Endothelial cell of umbilical vein (primary cell): ENCODE measurements at regions not wholly inside any gene's neighbourhood (a gene's known extent, or its start where the extent isn't known, plus 50 kb on each side); places are given as distances from the start of the nearest gene placed in this dataset.

ENCODE experiments used
- BruUV-seq: library from RNA; stranded (reverse); fragments of 400-500 nt; replicated peaks from 2 replicates; lab custom pipeline; 2021; lab: Mats Ljungman, UMichigan
- CTCF ChIA-PET: fragments of 300-600, 350-600 bp; sonication (Branson Sonifier 250); formaldehyde crosslinking; loops from one replicate; lab custom pipeline; 2021; ENCODE audit warnings: antibody characterized with exemption, inconsistent platforms; lab: Charles Lee
- POLR2A ChIA-PET: fragments of 300-600, 350-600 bp; sonication (Branson Sonifier 250); formaldehyde crosslinking; loops from one replicate; lab custom pipeline; 2021; ENCODE audit warnings: antibody characterized with exemption, inconsistent platforms; lab: Charles Lee
- DNase-seq: peaks from one replicate; pipeline ENCODE4 v3.0.0-alpha.2; 2011; ENCODE audit warnings: low read depth, low spot score
- FAIRE-seq: peaks from 2 replicates; lab custom pipeline; 2011; peaks lifted over from hg19 to GRCh38; lab: Jason Lieb, UNC
- H2AFZ ChIP-seq: 2 replicates; pipeline ENCODE4 v1.6.0; 2012; ENCODE audit warnings: low read depth, low read length, control low read depth, inconsistent platforms
- H3K27ac ChIP-seq: 2 replicates; pipeline ENCODE4 v1.5.1; 2011; ENCODE audit warnings: low read depth, mild to moderate bottlenecking, control low read depth, low read length, moderate library complexity; ENCODE audit not compliant: insufficient read depth
- H3K27me3 ChIP-seq, 2 experiments: 2 replicates each; pipeline versions ENCODE4 v1.6.0 to v1.6.1; 2011; ENCODE audit warnings: low read length in 2 of 2, mixed read lengths in 1 of 2; ENCODE audit not compliant: control insufficient read depth in 2 of 2, insufficient read depth in 2 of 2
- H3K36me3 ChIP-seq, 2 experiments: 2 replicates in 1 of 2; 3 replicates in 1 of 2; pipeline ENCODE4 v1.5.1; 2011; ENCODE audit warnings: low read length in 2 of 2, mild to moderate bottlenecking in 1 of 2, moderate library complexity in 1 of 2; ENCODE audit not compliant: control insufficient read depth in 2 of 2, insufficient read depth in 2 of 2; ENCODE audit errors: extremely low read depth in 1 of 2
- H3K4me1 ChIP-seq: 3 replicates; pipeline ENCODE4 v1.5.1; 2011; ENCODE audit warnings: mild to moderate bottlenecking, low read length; ENCODE audit not compliant: control insufficient read depth, insufficient read depth; ENCODE audit errors: extremely low read depth
- H3K4me2 ChIP-seq: 2 replicates; pipeline ENCODE4 v1.6.1; 2011; ENCODE audit warnings: low read length, control low read depth, mixed read lengths; ENCODE audit not compliant: insufficient read depth
- H3K4me3 ChIP-seq, 3 experiments: fragments of 200-600 bp in 1 of 3; sonication (generic), shearing (Covaris generic) in 1 of 3; replicated peaks in 1 of 3; 2 replicates each; pipeline ENCODE4 v1.5.1; 2011 to 2016; ENCODE audit warnings: control low read depth in 3 of 3, low read length in 3 of 3, mild to moderate bottlenecking in 2 of 3, inconsistent platforms in 1 of 3, low read depth in 1 of 3, moderate library complexity in 1 of 3; ENCODE audit not compliant: insufficient read depth in 1 of 3
- H3K79me2 ChIP-seq: 2 replicates; pipeline ENCODE4 v1.6.0; 2012; ENCODE audit warnings: low read length, inconsistent platforms; ENCODE audit not compliant: control insufficient read depth, insufficient read depth
- H3K9ac ChIP-seq: replicated peaks from 2 replicates; pipeline ENCODE3; 2011; ENCODE audit warnings: low read length, control low read depth; ENCODE audit not compliant: insufficient read depth; ENCODE audit errors: extremely low read depth
- H3K9me1 ChIP-seq: replicated peaks from 3 replicates; pipeline ENCODE4 v1.6.0; 2011; ENCODE audit warnings: mild to moderate bottlenecking, low read length; ENCODE audit not compliant: control insufficient read depth, insufficient read depth; ENCODE audit errors: extremely low read depth
- H3K9me3 ChIP-seq: replicated peaks from 2 replicates; pipeline ENCODE4 v1.5.1; 2012; ENCODE audit warnings: low read length, inconsistent platforms; ENCODE audit not compliant: control insufficient read depth, insufficient read depth
- H4K20me1 ChIP-seq: replicated peaks from 2 replicates; pipeline ENCODE3; 2011; ENCODE audit warnings: mild to moderate bottlenecking, low read length; ENCODE audit not compliant: control insufficient read depth, insufficient read depth; ENCODE audit errors: extremely low read depth
- CTCF ChIP-seq, 2 donors: IDR thresholded peaks; 1 replicate in 1 of 2; 2 replicates in 1 of 2; pipeline ENCODE4 v1.5.1; 2011; ENCODE audit warnings: low read length in 2 of 2, mild to moderate bottlenecking in 2 of 2, moderate library complexity in 2 of 2, control low read depth in 1 of 2, inconsistent platforms in 1 of 2, low read depth in 1 of 2; ENCODE audit not compliant: insufficient read depth in 1 of 2; ENCODE audit errors: extremely low read depth in 1 of 2
- EZH2 ChIP-seq: IDR thresholded peaks from 2 replicates; pipeline ENCODE4 v1.6.1; 2012; ENCODE audit warnings: borderline replicate concordance, low read depth, mild to moderate bottlenecking, moderate library complexity, low read length, inconsistent platforms; ENCODE audit not compliant: severe bottlenecking
- FOS ChIP-seq: IDR thresholded peaks from 2 replicates; pipeline ENCODE4 v1.6.1; 2011; ENCODE audit warnings: mild to moderate bottlenecking, low read length, moderate library complexity, borderline replicate concordance; ENCODE audit not compliant: insufficient read depth
- GATA2 ChIP-seq: IDR thresholded peaks from 2 replicates; pipeline ENCODE4 v1.7.0; 2011; ENCODE audit warnings: low read depth, mild to moderate bottlenecking, moderate library complexity, mixed read lengths, low read length; ENCODE audit not compliant: insufficient read length, insufficient read depth
- JUN ChIP-seq: IDR thresholded peaks from 2 replicates; pipeline ENCODE4 v1.6.1; 2011; ENCODE audit warnings: borderline replicate concordance, low read depth; ENCODE audit not compliant: insufficient read length, insufficient read depth
- MAX ChIP-seq: IDR thresholded peaks from 2 replicates; pipeline ENCODE4 v1.6.1; 2011; ENCODE audit not compliant: insufficient read depth, insufficient read length
- MYC ChIP-seq: IDR thresholded peaks from one replicate; pipeline ENCODE4 v1.6.1; 2011; ENCODE audit warnings: mild to moderate bottlenecking, low read depth, low read length
- POLR2A ChIP-seq: IDR thresholded peaks from 2 replicates; pipeline ENCODE4 v1.6.1; 2012; ENCODE audit warnings: low read depth, mild to moderate bottlenecking, control low read depth, low read length
- POLR2AphosphoS5 ChIP-seq: IDR thresholded peaks from 2 replicates; pipeline ENCODE4 v1.6.1; 2012; ENCODE audit warnings: low read depth, mild to moderate bottlenecking, control low read depth, low read length, moderate library complexity; ENCODE audit not compliant: insufficient read depth
- dilution Hi-C: fragments of 300-500 bp; cut with MboI; formaldehyde crosslinking; loops from one replicate; pipeline ENCODE4 v1.15.0; 2019; ENCODE audit warnings: low sequenced_read_pairs; ENCODE audit not compliant: extremely low pct_ligation_motif_present
- intact Hi-C: fragments of 100-400 bp; cut with micrococcal nuclease; formaldehyde crosslinking; loops from one replicate; pipeline ENCODE4 v1.10.0; 2022

GRCh38 chr3:115350606-115351005, 203.5 kb upstream of the ZBTB20 start:
- intact Hi-C loops (loop anchor here (1.0 kb wide), 1 partner anchor 111 kb away; no protein-coding TSS in a partner anchor), dilution Hi-C loops (no loop called here)
- no TSS peak for BruUV-seq
- ChIA-PET CTCF (interaction anchor here (1.4 kb wide), 1 partner anchor 433 kb away, joined by 4 read pairs; no protein-coding TSS in a partner anchor), POLR2A (no interaction called here)
- DNase-seq (peak; percentile 86), FAIRE-seq (no peak)
- H3K27ac ChIP-seq = no peak overlapping the region
- no peaks in the 10 kb centered on the region for H3K9me3 ChIP-seq
- no peaks in the 10 kb centered on the region for H4K20me1 ChIP-seq
- H3K36me3 ChIP-seq = no peaks in the 10 kb centered on the region
- no peaks in the 10 kb centered on the region for H3K9me1 ChIP-seq
- TF ChIP-seq CTCF (IDR thresholded peaks at IDR 0.05; ENCODE audit: extremely low read depth in 1 of 2, insufficient read depth in 1 of 2, low read depth in 1 of 2, low read length in 2 of 2) (no peak), GATA2 (no peak), MYC (no peak), JUN (no peak), POLR2AphosphoS5 (no peak), EZH2 (no peak), MAX (no peak), POLR2A (no peak), FOS (no peak)
- no peaks in the 10 kb centered on the region for H3K79me2 ChIP-seq
- no peaks in the 10 kb centered on the region for H3K27me3 ChIP-seq
- H3K9ac ChIP-seq = no peak overlapping the region
- peak overlapping the region; percentile 48 for H3K4me2 ChIP-seq
- no peak overlapping the region for H3K4me3 ChIP-seq
- peaks cover 26% of the 10 kb centered on the region for H3K4me1 ChIP-seq
- H2AFZ ChIP-seq = no peak overlapping the region
